ENCODE measurements at regions not wholly inside any gene's neighbourhood (a gene's known extent, or its start where the extent isn't known, plus 50 kb on each side); places are given as distances from the start of the nearest gene placed in this dataset.
A peak's percentile ranks its signal among the peaks of the same experiment; 100 is the strongest.

DNA sequence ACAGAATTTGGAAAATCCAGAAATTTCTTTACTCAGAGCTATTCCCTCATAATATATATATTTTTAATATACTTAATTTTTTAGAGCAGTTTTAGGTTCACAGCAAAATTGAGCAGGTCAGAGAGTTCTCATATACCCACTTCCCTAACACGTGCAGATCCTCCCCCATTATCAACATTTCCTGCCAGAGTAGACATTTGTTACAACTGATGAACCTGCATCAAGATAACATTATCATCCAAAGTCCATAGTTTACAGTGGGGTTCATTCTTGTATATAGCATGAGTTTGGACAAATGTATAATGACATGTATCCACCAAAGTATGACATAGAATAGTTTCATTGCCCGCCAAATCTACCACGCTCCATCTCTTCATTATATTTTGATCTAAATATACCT is 170.0 kb downstream of the PTEN start:
- no peak overlapping the region for H3K27ac ChIP-seq (ENCODE audit: low read depth, low read length)
- no peaks in the 10 kb centered on the region for H3K9me3 ChIP-seq (ENCODE audit: control insufficient read depth, insufficient read depth, low read length)
- no peaks in the 10 kb centered on the region for H3K27me3 ChIP-seq (ENCODE audit: control insufficient read depth, low read length)
- H3K79me2 ChIP-seq (ENCODE audit: control insufficient read depth, low read length): no peaks in the 10 kb centered on the region
- H3K4me2 ChIP-seq (ENCODE audit: low read length): 0 out of 2 replicates have a peak overlapping the region, but pooled peaks have one; percentile 14
- no peaks in the 10 kb centered on the region for H3K9me2 ChIP-seq (replicated peaks; ENCODE audit: control insufficient read depth, low read length)
- peaks cover 43% of the 10 kb centered on the region for H3K4me1 ChIP-seq (ENCODE audit: control insufficient read depth, low read length)
- no peak overlapping the region for H3K4me3 ChIP-seq (ENCODE audit: low read length)
- H3F3A ChIP-seq (ENCODE audit: control insufficient read depth, insufficient read depth): peaks cover 6% of the 10 kb centered on the region
- no peak for TF ChIP-seq EZH2phosphoT487 (IDR thresholded peaks at IDR 0.05; ENCODE audit: borderline replicate concordance, low read length)
- TF ChIP-seq, protein P1, sequence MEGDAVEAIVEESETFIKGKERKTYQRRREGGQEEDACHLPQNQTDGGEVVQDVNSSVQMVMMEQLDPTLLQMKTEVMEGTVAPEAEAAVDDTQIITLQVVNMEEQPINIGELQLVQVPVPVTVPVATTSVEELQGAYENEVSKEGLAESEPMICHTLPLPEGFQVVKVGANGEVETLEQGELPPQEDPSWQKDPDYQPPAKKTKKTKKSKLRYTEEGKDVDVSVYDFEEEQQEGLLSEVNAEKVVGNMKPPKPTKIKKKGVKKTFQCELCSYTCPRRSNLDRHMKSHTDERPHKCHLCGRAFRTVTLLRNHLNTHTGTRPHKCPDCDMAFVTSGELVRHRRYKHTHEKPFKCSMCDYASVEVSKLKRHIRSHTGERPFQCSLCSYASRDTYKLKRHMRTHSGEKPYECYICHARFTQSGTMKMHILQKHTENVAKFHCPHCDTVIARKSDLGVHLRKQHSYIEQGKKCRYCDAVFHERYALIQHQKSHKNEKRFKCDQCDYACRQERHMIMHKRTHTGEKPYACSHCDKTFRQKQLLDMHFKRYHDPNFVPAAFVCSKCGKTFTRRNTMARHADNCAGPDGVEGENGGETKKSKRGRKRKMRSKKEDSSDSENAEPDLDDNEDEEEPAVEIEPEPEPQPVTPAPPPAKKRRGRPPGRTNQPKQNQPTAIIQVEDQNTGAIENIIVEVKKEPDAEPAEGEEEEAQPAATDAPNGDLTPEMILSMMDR (IDR thresholded peaks at IDR 0.05; ENCODE audit: low read depth, low read length, poor library complexity, severe bottlenecking): no peak
- no peaks in the 10 kb centered on the region for H3K36me3 ChIP-seq (ENCODE audit: control insufficient read depth, low read length)
- H4K20me1 ChIP-seq (ENCODE audit: control insufficient read depth, insufficient read depth, low read depth, low read length): no peaks in the 10 kb centered on the region

DNA sequence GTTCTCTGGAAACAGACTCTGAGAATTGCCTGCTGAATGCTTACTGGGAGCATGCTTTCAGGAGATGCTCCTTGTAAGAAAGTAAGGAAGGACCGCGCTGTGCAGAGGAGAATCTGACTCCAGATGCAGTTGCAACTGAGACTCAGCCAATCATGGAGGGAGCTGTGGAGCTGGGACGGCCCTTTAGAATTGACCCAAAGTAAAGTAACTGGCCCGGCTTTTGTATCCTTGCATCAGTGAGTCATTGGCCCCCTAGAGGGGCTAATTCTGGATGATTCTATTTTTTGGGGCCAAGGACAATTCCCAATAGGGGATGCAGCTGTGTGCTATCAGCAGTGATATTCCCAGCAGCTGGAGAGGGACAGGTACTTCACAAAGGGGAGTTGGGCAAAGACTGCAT is 170.4 kb downstream of the PTEN start:
- no peak overlapping the region for H3K4me3 ChIP-seq (ENCODE audit: low read length)
- no peaks in the 10 kb centered on the region for H3K36me3 ChIP-seq (ENCODE audit: control insufficient read depth, low read length)
- TF ChIP-seq, protein P1 (IDR thresholded peaks at IDR 0.05; ENCODE audit: low read depth, low read length, poor library complexity, severe bottlenecking): no peak
- no peak for TF ChIP-seq EZH2phosphoT487 (IDR thresholded peaks at IDR 0.05; ENCODE audit: borderline replicate concordance, low read length)
- 0 out of 2 replicates have a peak overlapping the region, but pooled peaks have one; percentile 14 for H3K4me2 ChIP-seq (ENCODE audit: low read length)
- peaks cover 39% of the 10 kb centered on the region for H3K4me1 ChIP-seq (ENCODE audit: control insufficient read depth, low read length)
- H3F3A ChIP-seq (ENCODE audit: control insufficient read depth, insufficient read depth): peaks cover 5% of the 10 kb centered on the region
- no peaks in the 10 kb centered on the region for H3K9me2 ChIP-seq (replicated peaks; ENCODE audit: control insufficient read depth, low read length)
- H3K27ac ChIP-seq (ENCODE audit: low read depth, low read length): no peak overlapping the region
- no peaks in the 10 kb centered on the region for H4K20me1 ChIP-seq (ENCODE audit: control insufficient read depth, insufficient read depth, low read depth, low read length)
- H3K9me3 ChIP-seq (ENCODE audit: control insufficient read depth, insufficient read depth, low read length): no peaks in the 10 kb centered on the region
- H3K27me3 ChIP-seq (ENCODE audit: control insufficient read depth, low read length): no peaks in the 10 kb centered on the region
- no peaks in the 10 kb centered on the region for H3K79me2 ChIP-seq (ENCODE audit: control insufficient read depth, low read length)

DNA sequence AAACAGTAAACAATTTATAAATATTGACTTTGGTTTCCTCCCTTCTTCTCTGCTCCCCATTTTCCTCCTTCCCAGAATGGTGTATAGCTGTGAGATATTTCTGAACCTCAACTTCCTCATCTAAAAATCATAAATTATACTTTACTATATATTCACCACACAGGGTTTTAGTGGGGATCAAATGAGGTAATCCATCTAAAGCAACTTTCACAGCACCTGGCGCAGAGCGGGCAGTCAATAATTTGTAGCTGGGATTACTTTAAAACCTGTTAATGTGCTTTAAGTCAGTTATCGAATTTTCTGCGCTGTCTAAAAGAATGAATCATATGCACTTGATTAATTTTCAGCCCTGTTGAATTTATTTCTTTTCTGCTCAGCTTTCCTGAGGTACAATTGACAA is 172.7 kb downstream of the PTEN start:
- Histone ChIP-seq H3F3A (ENCODE audit: control insufficient read depth, insufficient read depth) (no peaks in the 10 kb centered on the region; the same call in 1 of the 2 replicates), H3K4me2 (ENCODE audit: low read length) (no peak overlapping the region), H3K27ac (ENCODE audit: low read depth, low read length) (no peak overlapping the region), H3K27me3 (ENCODE audit: control insufficient read depth, low read length) (no peaks in the 10 kb centered on the region), H3K36me3 (ENCODE audit: control insufficient read depth, low read length) (no peaks in the 10 kb centered on the region), H3K9me3 (ENCODE audit: control insufficient read depth, insufficient read depth, low read length) (no peaks in the 10 kb centered on the region), H3K4me1 (ENCODE audit: control insufficient read depth, low read length) (peaks cover 35% of the 10 kb centered on the region), H3K9me2 (replicated peaks; ENCODE audit: control insufficient read depth, low read length) (no peaks in the 10 kb centered on the region), H3K4me3 (ENCODE audit: low read length) (no peak overlapping the region), H4K20me1 (ENCODE audit: control insufficient read depth, insufficient read depth, low read depth, low read length) (no peaks in the 10 kb centered on the region), H3K79me2 (ENCODE audit: control insufficient read depth, low read length) (no peaks in the 10 kb centered on the region)
- TF ChIP-seq EZH2phosphoT487 (IDR thresholded peaks at IDR 0.05; ENCODE audit: borderline replicate concordance, low read length): no peak
- TF ChIP-seq, protein P1 (IDR thresholded peaks at IDR 0.05; ENCODE audit: low read depth, low read length, poor library complexity, severe bottlenecking): no peak

All from DOHH2 (cell line).